GM12865 (cell line): ENCODE measurements at regions not wholly inside any gene's neighbourhood (a gene's known extent, or its start where the extent isn't known, plus 50 kb on each side); places are given as distances from the start of the nearest gene placed in this dataset.

Source experiments
- DNase-seq: peaks from one replicate; pipeline ENCODE4 v3.0.0; 2010; ENCODE audit warnings: low read depth
- H3K4me3 ChIP-seq: 2 replicates; pipeline ENCODE4 v1.5.1; 2011; ENCODE audit warnings: mild to moderate bottlenecking, low read depth, low read length, control low read depth
- TF ChIP-seq, protein P1 (sequence below): IDR thresholded peaks from 2 replicates; pipeline ENCODE4 v1.5.1; 2011; ENCODE audit warnings: low read length, control low read depth, low read depth, inconsistent platforms; ENCODE audit not compliant: insufficient read depth; ENCODE audit errors: missing control alignments

DNA sequence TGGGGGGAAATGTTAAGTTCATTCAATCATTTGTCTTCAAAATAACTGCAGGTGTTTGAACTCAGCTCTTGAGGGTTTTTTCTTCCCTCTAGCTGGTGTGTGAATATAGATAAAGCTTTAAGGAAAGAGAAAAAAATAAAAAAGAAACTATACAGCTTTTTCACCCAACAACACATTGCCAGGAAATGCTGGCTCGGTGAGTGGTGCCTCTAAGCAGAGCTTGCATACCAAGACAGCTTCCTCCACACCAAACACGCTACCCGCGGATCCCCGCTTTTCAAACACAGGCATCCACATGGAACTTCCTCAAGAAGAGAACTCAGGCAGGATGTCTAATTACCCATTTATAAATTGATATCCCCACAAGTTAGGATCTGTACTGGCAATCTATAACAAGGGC lies 69.8 kb upstream of the TANK start:
- TF ChIP-seq, protein P1, sequence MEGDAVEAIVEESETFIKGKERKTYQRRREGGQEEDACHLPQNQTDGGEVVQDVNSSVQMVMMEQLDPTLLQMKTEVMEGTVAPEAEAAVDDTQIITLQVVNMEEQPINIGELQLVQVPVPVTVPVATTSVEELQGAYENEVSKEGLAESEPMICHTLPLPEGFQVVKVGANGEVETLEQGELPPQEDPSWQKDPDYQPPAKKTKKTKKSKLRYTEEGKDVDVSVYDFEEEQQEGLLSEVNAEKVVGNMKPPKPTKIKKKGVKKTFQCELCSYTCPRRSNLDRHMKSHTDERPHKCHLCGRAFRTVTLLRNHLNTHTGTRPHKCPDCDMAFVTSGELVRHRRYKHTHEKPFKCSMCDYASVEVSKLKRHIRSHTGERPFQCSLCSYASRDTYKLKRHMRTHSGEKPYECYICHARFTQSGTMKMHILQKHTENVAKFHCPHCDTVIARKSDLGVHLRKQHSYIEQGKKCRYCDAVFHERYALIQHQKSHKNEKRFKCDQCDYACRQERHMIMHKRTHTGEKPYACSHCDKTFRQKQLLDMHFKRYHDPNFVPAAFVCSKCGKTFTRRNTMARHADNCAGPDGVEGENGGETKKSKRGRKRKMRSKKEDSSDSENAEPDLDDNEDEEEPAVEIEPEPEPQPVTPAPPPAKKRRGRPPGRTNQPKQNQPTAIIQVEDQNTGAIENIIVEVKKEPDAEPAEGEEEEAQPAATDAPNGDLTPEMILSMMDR, result no peak
- DNase-seq, result peak; percentile 86
- H3K4me3 ChIP-seq, result peak overlapping the region; percentile 41

DNA sequence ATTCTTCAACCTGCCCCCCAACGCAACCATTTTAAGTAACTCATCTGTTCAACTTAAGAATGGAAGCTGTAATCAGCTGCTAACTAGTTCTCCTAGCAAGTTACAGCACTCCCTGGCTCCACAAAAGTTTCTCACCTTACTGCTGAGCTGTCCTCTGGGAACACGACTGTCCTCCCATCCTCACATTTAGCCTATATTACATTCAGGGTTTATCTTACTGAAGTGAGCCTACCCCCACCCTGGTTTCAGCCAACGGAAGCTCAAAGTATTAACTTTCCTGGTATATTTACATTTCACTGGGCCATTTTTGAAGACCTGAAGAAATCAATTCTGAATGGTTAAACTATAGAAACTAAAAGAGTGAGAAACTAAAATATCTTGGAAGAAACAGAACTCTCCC lies 64.9 kb upstream of the TANK start:
- DNase-seq, result no peak
- TF ChIP-seq, protein P1, result no peak
- H3K4me3 ChIP-seq, result peak overlapping the region; percentile 44

DNA sequence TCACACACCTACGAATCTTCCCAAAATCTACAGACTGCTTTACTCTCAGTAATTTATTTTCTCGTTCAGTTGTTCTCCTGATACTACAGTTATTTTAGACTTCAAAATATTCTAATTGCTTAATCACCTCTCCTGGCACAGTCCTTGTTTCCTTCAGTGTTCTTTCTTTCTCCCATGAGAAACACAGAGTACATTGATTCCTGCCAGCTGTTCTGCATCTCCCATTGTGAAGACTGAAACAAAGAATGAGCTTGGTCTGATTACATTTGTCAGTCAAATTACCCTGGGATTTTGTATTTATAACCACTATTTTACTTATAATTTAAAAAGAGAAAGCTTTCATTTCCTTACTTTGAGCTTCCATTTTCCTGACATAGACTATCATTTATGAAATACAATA lies 63.9 kb upstream of the TANK start:
- 0 out of 2 replicates have a peak overlapping the region, but pooled peaks have one; percentile 8 for H3K4me3 ChIP-seq
- TF ChIP-seq, protein P1, result no peak
- DNase-seq, result no peak

DNA sequence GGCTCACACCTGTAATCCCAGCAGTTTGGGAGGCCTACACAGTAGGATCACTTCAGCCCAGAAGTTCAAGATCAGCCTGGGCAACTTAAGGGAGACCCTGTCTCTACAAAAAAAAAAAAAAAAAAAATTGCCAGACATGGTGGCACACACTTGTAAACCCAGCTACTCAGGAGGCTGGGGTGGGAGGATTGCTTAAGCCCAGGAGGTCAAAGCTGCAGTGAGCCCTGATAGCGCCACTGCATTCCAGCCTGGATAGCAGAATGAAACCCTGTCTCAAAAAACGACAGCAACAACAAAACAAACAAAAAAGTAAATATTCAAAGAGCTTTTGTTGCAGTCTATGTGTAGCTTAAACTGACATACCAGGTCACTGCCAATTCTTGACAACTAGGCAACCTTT lies 63.1 kb upstream of the TANK start:
- no peak for DNase-seq
- no peak overlapping the region for H3K4me3 ChIP-seq
- TF ChIP-seq, protein P1, result no peak

DNA sequence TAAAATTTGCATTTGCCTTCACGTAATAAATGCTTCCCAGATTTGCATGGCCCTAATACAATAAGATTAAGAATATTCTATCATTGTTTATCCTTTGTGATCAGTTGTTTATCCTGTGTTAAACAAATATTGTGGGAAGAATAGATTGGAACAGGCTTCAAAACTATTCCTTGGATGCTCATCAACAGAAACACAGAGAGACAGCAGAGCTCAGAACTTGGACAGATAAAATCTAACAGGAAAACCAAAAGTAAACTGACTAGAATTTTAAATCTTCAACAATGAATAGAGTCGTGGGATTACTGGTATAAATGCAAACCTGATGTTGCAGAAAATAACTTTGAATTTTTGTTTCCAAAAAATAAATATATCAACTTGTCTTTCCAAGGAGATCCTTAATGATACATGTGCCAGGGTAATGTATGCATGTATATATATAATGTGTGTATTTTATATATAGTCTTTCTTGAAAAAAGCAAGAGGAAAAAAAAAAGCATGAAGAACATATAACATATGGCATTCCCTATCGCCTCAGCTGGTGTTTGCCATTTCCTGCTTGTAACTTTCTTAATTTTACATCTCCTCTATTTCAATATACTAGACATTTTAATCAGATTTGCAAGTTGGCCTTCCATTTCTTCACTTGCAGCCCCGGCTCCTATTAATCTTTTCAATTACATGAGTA lies 59.9 kb upstream of the TANK start:
- no peak for DNase-seq
- TF ChIP-seq, protein P1, result no peak
- H3K4me3 ChIP-seq, result no peak overlapping the region

DNA sequence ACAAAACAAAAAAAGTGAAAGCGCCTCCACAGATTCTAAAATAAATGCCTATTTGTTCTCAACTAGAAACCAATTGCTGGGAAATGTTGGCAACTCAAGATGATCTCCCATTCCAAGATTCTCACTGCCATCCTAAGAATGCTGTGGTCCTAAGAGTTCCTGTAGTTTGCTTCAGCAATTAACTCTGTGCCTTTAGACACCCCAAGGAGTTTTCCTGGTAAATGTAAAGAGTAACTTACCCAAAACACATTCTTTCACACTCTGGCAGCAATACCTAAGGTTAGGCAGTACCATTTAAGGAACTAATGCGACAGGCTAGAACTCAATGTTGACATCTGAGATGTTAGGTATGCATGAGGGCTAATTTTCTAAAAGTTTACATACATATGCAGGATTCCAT lies 58.8 kb upstream of the TANK start:
- TF ChIP-seq, protein P1, result no peak
- H3K4me3 ChIP-seq, result no peak overlapping the region
- no peak for DNase-seq

DNA sequence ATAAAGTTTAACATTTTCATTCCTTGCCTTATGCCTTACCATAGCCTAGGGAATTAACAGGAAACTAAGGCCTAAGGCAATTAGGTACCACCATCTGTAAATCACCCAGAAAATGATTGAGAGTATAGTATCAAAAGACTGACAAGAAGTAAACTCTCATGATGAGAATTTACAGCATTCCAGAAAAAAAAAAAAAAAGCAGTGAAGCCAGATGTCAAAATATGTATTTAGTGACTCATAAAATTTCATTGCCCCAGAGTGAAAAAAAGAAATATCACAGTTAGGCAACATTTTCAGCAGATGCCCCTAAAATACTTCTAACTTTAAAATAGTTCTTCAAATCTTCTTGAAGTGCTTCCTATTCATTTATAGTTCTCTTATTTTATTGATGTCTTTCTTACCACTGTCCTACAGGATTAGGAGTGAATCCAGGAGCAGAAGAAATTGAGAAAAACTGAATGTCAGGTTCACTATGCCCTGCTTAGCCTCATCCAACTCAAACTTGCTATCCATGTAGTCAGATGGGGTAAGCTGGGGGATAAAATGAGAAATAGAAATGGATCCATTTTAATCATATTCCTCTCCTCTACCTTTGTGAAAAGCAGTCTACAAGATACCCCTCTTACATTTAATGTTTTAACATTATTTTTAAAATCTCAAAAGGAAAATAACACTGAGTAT lies 57.3 kb upstream of the TANK start:
- TF ChIP-seq, protein P1, result no peak
- DNase-seq, result no peak
- H3K4me3 ChIP-seq, result no peak overlapping the region
